ENCODE measurements at regions not wholly inside any gene's neighbourhood (a gene's known extent, or its start where the extent isn't known, plus 50 kb on each side); places are given as distances from the start of the nearest gene placed in this dataset.

DNA sequence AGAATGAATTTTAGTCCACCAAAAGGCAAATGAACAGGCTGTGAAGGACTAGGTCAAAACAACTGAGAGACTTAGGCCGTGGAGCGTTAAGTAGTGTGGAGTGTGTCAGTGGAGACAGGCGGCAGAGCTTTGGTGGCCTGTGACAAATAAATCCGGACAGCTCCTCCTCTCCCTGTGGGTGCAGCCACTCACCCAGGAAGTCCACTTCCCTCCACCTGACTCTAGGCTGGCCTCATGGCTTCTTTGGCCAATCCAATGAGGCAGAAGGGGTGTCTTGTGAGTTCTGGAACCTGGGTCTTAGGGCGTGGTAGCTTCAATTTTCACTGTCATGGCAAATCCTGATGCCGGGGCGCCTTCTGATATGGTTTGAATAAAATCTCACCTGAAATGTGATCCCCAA lies 180.9 kb upstream of the C14orf180 start:
- H3K27me3 Mint-ChIP-seq (ENCODE audit: low read depth in 2 of 2) = no peaks in the 10 kb centered on the region
- no peaks in the 10 kb centered on the region for H3K36me3 ChIP-seq (ENCODE audit: control insufficient read depth, insufficient read depth, low read length)
- no peaks in the 10 kb centered on the region for H3K27me3 ChIP-seq (ENCODE audit: control insufficient read depth, insufficient read depth, low read length)
- no peak overlapping the region for H3K27ac ChIP-seq (ENCODE audit: low read length)
- no peak overlapping the region for H3K4me3 Mint-ChIP-seq
- peaks cover 0 to 6% of the 10 kb centered on the region in 2 donors for H3K9me3 Mint-ChIP-seq
- peak overlapping the region; percentile 68 to 83 for H3K27ac Mint-ChIP-seq
- H3K4me3 ChIP-seq (ENCODE audit: low read length) = no peak overlapping the region
- no peak for ATAC-seq
- H3K36me3 Mint-ChIP-seq = peaks cover 12% of the 10 kb centered on the region
- DNase-seq = no peak
- TF ChIP-seq, protein P1, sequence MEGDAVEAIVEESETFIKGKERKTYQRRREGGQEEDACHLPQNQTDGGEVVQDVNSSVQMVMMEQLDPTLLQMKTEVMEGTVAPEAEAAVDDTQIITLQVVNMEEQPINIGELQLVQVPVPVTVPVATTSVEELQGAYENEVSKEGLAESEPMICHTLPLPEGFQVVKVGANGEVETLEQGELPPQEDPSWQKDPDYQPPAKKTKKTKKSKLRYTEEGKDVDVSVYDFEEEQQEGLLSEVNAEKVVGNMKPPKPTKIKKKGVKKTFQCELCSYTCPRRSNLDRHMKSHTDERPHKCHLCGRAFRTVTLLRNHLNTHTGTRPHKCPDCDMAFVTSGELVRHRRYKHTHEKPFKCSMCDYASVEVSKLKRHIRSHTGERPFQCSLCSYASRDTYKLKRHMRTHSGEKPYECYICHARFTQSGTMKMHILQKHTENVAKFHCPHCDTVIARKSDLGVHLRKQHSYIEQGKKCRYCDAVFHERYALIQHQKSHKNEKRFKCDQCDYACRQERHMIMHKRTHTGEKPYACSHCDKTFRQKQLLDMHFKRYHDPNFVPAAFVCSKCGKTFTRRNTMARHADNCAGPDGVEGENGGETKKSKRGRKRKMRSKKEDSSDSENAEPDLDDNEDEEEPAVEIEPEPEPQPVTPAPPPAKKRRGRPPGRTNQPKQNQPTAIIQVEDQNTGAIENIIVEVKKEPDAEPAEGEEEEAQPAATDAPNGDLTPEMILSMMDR (IDR thresholded peaks at IDR 0.05) = no peak
- H3K4me1 Mint-ChIP-seq = peaks cover 43 to 54% of the 10 kb centered on the region in 2 donors
- peaks cover 6% of the 10 kb centered on the region for H3K9me3 ChIP-seq (ENCODE audit: control insufficient read depth, insufficient read depth, low read length)
- intact Hi-C loops (cut with micrococcal nuclease) = no loop called here
- 83% methylated on average over 7 of the region's 7 CpGs for WGBS (ENCODE audit: insufficient coverage)
- peaks cover 40% of the 10 kb centered on the region for H3K4me1 ChIP-seq (ENCODE audit: control insufficient read depth, insufficient read depth, low read length)

- Mint-ChIP-seq H3K4me3 (peak overlapping the region; percentile 1), H3K9me3 (peaks cover 0 to 6% of the 10 kb centered on the region in 2 donors), H3K36me3 (peaks cover 12% of the 10 kb centered on the region), H3K27ac (peak overlapping the region; percentile 68 to 83), H3K4me1 (peaks cover 33 to 45% of the 10 kb centered on the region in 2 donors), H3K27me3 (ENCODE audit: low read depth in 2 of 2) (no peaks in the 10 kb centered on the region)
- peak in 1 of 2 donors; percentile 66 for DNase-seq
- Histone ChIP-seq H3K4me3 (ENCODE audit: low read length) (no peak overlapping the region), H3K27me3 (ENCODE audit: control insufficient read depth, insufficient read depth, low read length) (no peaks in the 10 kb centered on the region), H3K4me1 (ENCODE audit: control insufficient read depth, insufficient read depth, low read length) (peaks cover 31% of the 10 kb centered on the region), H3K36me3 (ENCODE audit: control insufficient read depth, insufficient read depth, low read length) (no peaks in the 10 kb centered on the region), H3K27ac (ENCODE audit: low read length) (no peak overlapping the region), H3K9me3 (ENCODE audit: control insufficient read depth, insufficient read depth, low read length) (peaks cover 6% of the 10 kb centered on the region)
- intact Hi-C loops (cut with micrococcal nuclease) = no loop called here
- WGBS (ENCODE audit: insufficient coverage) = 58% methylated on average over 10 of the region's 10 CpGs
- TF ChIP-seq, protein P1 (IDR thresholded peaks at IDR 0.05) = no peak
- ATAC-seq = peak in 2 of 3 donors; percentile 21 to 66
Measured at GRCh38 chr14:104399432-104400155, 180.0 kb upstream of the C14orf180 start.

- Mint-ChIP-seq H3K9me3 (peaks cover 0 to 6% of the 10 kb centered on the region in 2 donors), H3K27ac (peak overlapping the region in 1 of 2 donors; percentile 83), H3K27me3 (ENCODE audit: low read depth in 2 of 2) (peaks cover 0 to 2% of the 10 kb centered on the region in 2 donors), H3K4me1 (peaks cover 26 to 37% of the 10 kb centered on the region in 2 donors), H3K4me3 (no peak overlapping the region), H3K36me3 (peaks cover 12% of the 10 kb centered on the region)
- Histone ChIP-seq H3K4me3 (ENCODE audit: low read length) (no peak overlapping the region), H3K9me3 (ENCODE audit: control insufficient read depth, insufficient read depth, low read length) (peaks cover 6% of the 10 kb centered on the region), H3K27ac (ENCODE audit: low read length) (no peak overlapping the region), H3K36me3 (ENCODE audit: control insufficient read depth, insufficient read depth, low read length) (no peaks in the 10 kb centered on the region), H3K4me1 (ENCODE audit: control insufficient read depth, insufficient read depth, low read length) (peaks cover 23% of the 10 kb centered on the region), H3K27me3 (ENCODE audit: control insufficient read depth, insufficient read depth, low read length) (no peaks in the 10 kb centered on the region)
- DNase-seq (no peak), ATAC-seq (no peak)
- WGBS (ENCODE audit: insufficient coverage) = 80% methylated on average over 3 of the region's 4 CpGs
- intact Hi-C loops (cut with micrococcal nuclease) = no loop called here
- TF ChIP-seq, protein P1 (IDR thresholded peaks at IDR 0.05) = no peak
Measured at GRCh38 chr14:104400355-104400754, 179.2 kb upstream of the C14orf180 start.
